HCT116 (cell line): ENCODE measurements at regions not wholly inside any gene's neighbourhood (a gene's known extent, or its start where the extent isn't known, plus 50 kb on each side); places are given as distances from the start of the nearest gene placed in this dataset.

Experiments
- ATAC-seq: fragments of 200-7000 bp; cut with Tn5 transposase; 2 replicates; pipeline ENCODE4 v1.9.1; 2020; ENCODE audit warnings: mild to moderate bottlenecking, moderate library complexity
- BruUV-seq: library from RNA; stranded (reverse); fragments of 400-500 nt; replicated peaks from 2 replicates; lab custom pipeline; 2021; lab: Mats Ljungman, UMichigan
- CTCF ChIA-PET: fragments of 300-600 bp; sonication (Branson Sonifier 250); formaldehyde crosslinking; loops from one replicate; lab custom pipeline; 2021; ENCODE audit warnings: antibody characterized with exemption; lab: Charles Lee
- POLR2A ChIA-PET: fragments of 300-600, 350-600 bp; sonication (Branson Sonifier 250); formaldehyde crosslinking; loops from one replicate; lab custom pipeline; 2021; ENCODE audit warnings: antibody characterized with exemption; lab: Charles Lee
- RAD21 ChIA-PET, 2 experiments: fragments of 300-600 bp; sonication (Branson Sonifier 250); formaldehyde crosslinking; loops; one replicate each; lab custom pipeline; 2023; ENCODE audit warnings: low total read pairs in 2 of 2; ENCODE audit not compliant: uncharacterized antibody in 2 of 2, unreplicated experiment in 2 of 2, low non-redundant PET in 1 of 2; lab: Charles Lee
- DNase-seq: peaks from one replicate; pipeline ENCODE4 v3.0.0-alpha.2; 2010; ENCODE audit warnings: low read depth, low spot score
- H2AFZ ChIP-seq: fragments of 200-600 bp; shearing (Covaris generic), sonication (generic); 2 replicates; pipeline ENCODE4 v1.6.1; 2017; ENCODE audit warnings: low read depth, mixed run types, mixed read lengths, antibody characterized with exemption, low read length; ENCODE audit not compliant: poor library complexity, severe bottlenecking
- H3K27ac ChIP-seq: 2 replicates; pipeline ENCODE4 v1.5.1; 2012; ENCODE audit warnings: low read depth, low read length
- H3K27me3 ChIP-seq: fragments of 200-600 bp; sonication (generic); 2 replicates; pipeline ENCODE4 v1.6.1; 2016; ENCODE audit warnings: mixed run types, low read length, mixed read lengths; ENCODE audit not compliant: insufficient read depth
- H3K36me3 ChIP-seq, 2 experiments: fragments of 200-500 bp in 1 of 2; fragments of 200-600 bp in 1 of 2; sonication (Bioruptor generic) in 1 of 2; sonication (generic) in 1 of 2; 2 replicates each; pipeline versions ENCODE4 v1.5.1 to v1.6.1; 2014 to 2016; ENCODE audit warnings: low read length in 2 of 2, inconsistent platforms in 1 of 2, mixed read lengths in 1 of 2, mixed run types in 1 of 2; ENCODE audit not compliant: insufficient read depth in 2 of 2, control insufficient read depth in 1 of 2
- H3K4me1 ChIP-seq, 2 experiments: fragments of 200-600 bp in 1 of 2; sonication (generic) in 1 of 2; 2 replicates each; pipeline versions ENCODE4 v1.5.1 to v1.6.1; 2012 to 2017; ENCODE audit warnings: low read length in 2 of 2, inconsistent platforms in 1 of 2, mild to moderate bottlenecking in 1 of 2, mixed read lengths in 1 of 2, mixed run types in 1 of 2, moderate library complexity in 1 of 2; ENCODE audit not compliant: insufficient read depth in 2 of 2, control insufficient read depth in 1 of 2
- H3K4me2 ChIP-seq: fragments of 200-600 bp; sonication (generic); 2 replicates; pipeline ENCODE4 v1.6.1; 2017; ENCODE audit warnings: mixed run types, low read length, mixed read lengths
- H3K4me3 ChIP-seq, 2 experiments: fragments of 200-600 bp in 1 of 2; sonication (generic) in 1 of 2; replicated peaks in 1 of 2; 2 replicates each; pipeline ENCODE4 v1.5.1; 2011 to 2016; ENCODE audit warnings: low read length in 2 of 2, control low read depth in 1 of 2, low read depth in 1 of 2, mild to moderate bottlenecking in 1 of 2, mixed read lengths in 1 of 2, mixed run types in 1 of 2
- H3K79me2 ChIP-seq: fragments of 200-600 bp; sonication (generic); 2 replicates; pipeline ENCODE4 v1.6.1; 2017; ENCODE audit warnings: mild to moderate bottlenecking, mixed run types, low read length, moderate library complexity, mixed read lengths; ENCODE audit not compliant: insufficient read depth
- H3K9ac ChIP-seq: fragments of 200-600 bp; sonication (generic); 2 replicates; pipeline ENCODE4 v1.6.1; 2016; ENCODE audit warnings: low read length, mixed read lengths
- H3K9me2 ChIP-seq: fragments of 200-600 bp; sonication (generic), shearing (Covaris generic); 2 replicates; pipeline ENCODE4 v1.6.1; 2017; ENCODE audit warnings: mixed run types, mild to moderate bottlenecking, moderate library complexity; ENCODE audit not compliant: insufficient read depth
- H3K9me3 ChIP-seq, 2 experiments: fragments of 200-500 bp in 1 of 2; fragments of 200-600 bp in 1 of 2; sonication (Bioruptor generic) in 1 of 2; sonication (generic) in 1 of 2; 2 replicates each; pipeline ENCODE4 v1.6.1; 2014 to 2017; ENCODE audit warnings: low read length in 2 of 2, mixed read lengths in 2 of 2, inconsistent platforms in 1 of 2, low read depth in 1 of 2, mild to moderate bottlenecking in 1 of 2, mixed run types in 1 of 2, moderate library complexity in 1 of 2; ENCODE audit not compliant: control insufficient read depth in 1 of 2, insufficient read depth in 1 of 2
- H4K20me1 ChIP-seq: fragments of 200-600 bp; sonication (generic), shearing (Covaris generic); 2 replicates; pipeline ENCODE4 v1.6.1; 2017; ENCODE audit warnings: mixed run types, mild to moderate bottlenecking, moderate library complexity; ENCODE audit not compliant: insufficient read depth
- CEBPB ChIP-seq: IDR thresholded peaks from 2 replicates; pipeline ENCODE4 v1.6.1; 2012; ENCODE audit warnings: low read depth
- EGR1 ChIP-seq: IDR thresholded peaks from 2 replicates; pipeline ENCODE4 v1.6.1; 2012; ENCODE audit warnings: low read depth
- EZH2 ChIP-seq: fragments of 200-600 bp; sonication (generic); IDR thresholded peaks from 2 replicates; pipeline ENCODE4 v1.6.1; 2017; ENCODE audit warnings: antibody characterized with exemption, mixed run types
- RAD21 ChIP-seq: IDR thresholded peaks from 2 replicates; pipeline ENCODE4 v1.6.1; 2012; ENCODE audit warnings: low read depth, mild to moderate bottlenecking
- YY1 ChIP-seq: IDR thresholded peaks from 2 replicates; pipeline ENCODE4 v1.6.1; 2011; ENCODE audit warnings: low read length, low read depth, moderate library complexity, mild to moderate bottlenecking; ENCODE audit not compliant: insufficient replicate concordance; ENCODE audit errors: extremely low read depth
- intact Hi-C: fragments of 100-400 bp; cut with micrococcal nuclease; formaldehyde crosslinking; loops from 2 replicates; pipeline ENCODE4 v1.10.0; 2022
- TF ChIP-seq, protein P1 (sequence below): IDR thresholded peaks from 2 replicates; pipeline ENCODE4 v1.6.1; 2012; ENCODE audit warnings: low read depth
- TF ChIP-seq, protein P2 (sequence below), 3 experiments: fragments of 200-600 bp in 1 of 3; sonication (generic) in 1 of 3; IDR thresholded peaks in 2 of 3; conservative IDR thresholded peaks in 1 of 3; 2 replicates each; pipeline ENCODE4 v1.5.1; 2012 to 2017; ENCODE audit warnings: low read depth in 2 of 3, low read length in 2 of 3, antibody characterized with exemption in 1 of 3, borderline replicate concordance in 1 of 3, control low read depth in 1 of 3, mild to moderate bottlenecking in 1 of 3, mixed read lengths in 1 of 3, mixed run types in 1 of 3, moderate library complexity in 1 of 3; ENCODE audit not compliant: insufficient read depth in 1 of 3
- TF ChIP-seq, protein P3 (sequence below): IDR thresholded peaks from 2 replicates; pipeline ENCODE4 v1.6.1; 2012
- TF ChIP-seq, protein P4 (sequence below): IDR thresholded peaks from 2 replicates; pipeline ENCODE4 v1.6.1; 2012

DNA sequence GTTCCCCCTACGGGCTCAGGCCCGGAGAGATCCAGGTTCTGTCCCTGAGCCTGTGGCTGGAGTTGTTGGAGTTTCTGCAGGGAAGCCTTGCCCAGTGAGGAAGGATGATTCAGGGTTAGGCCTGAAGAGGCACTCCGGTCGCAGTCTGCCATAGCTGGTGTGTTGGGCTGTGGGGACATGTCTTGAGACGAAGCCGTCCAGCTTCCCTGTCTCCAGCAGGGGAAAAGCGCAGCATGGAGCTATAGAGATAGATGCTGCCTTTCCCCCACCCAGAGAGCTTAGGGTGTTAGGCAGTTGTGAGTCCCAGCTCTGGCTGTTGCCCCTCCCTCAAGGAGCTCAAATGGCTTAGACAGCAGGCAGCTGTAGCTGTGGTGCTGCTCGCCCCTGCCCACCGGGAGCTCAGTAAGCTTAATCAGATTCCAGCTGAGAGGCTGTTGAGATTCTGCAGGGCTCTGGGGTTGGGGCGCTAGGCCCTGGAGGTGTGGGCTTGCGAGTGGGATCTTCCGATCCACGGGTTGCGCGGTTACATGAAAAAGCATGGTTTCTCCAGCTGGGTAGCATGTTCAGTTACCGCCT, 103.9 kb downstream of the PMAIP1 start:
- RAD21 ChIA-PET = no interaction called here

More for the DNA sequence above, 103.9 kb downstream of the PMAIP1 start:
- DNase-seq (no peak), ATAC-seq (no peak)
- ChIA-PET CTCF (no interaction called here), POLR2A (no interaction called here)
- H3K4me3 ChIP-seq = no peak overlapping the region
- H3K9me3 ChIP-seq = no peaks in the 10 kb centered on the region
- BruUV-seq = no TSS peak
- H3K27ac ChIP-seq = no peak overlapping the region
- no peaks in the 10 kb centered on the region for H3K27me3 ChIP-seq
- H2AFZ ChIP-seq = no peak overlapping the region
- H3K79me2 ChIP-seq = no peaks in the 10 kb centered on the region
- H3K36me3 ChIP-seq = no peaks in the 10 kb centered on the region
- intact Hi-C loops = no loop called here
- H4K20me1 ChIP-seq = no peaks in the 10 kb centered on the region
- no peak overlapping the region for H3K9ac ChIP-seq
- TF ChIP-seq EZH2 (no peak), YY1 (no peak), EGR1 (no peak), RAD21 (no peak), CEBPB (no peak)
- TF ChIP-seq, protein P1, sequence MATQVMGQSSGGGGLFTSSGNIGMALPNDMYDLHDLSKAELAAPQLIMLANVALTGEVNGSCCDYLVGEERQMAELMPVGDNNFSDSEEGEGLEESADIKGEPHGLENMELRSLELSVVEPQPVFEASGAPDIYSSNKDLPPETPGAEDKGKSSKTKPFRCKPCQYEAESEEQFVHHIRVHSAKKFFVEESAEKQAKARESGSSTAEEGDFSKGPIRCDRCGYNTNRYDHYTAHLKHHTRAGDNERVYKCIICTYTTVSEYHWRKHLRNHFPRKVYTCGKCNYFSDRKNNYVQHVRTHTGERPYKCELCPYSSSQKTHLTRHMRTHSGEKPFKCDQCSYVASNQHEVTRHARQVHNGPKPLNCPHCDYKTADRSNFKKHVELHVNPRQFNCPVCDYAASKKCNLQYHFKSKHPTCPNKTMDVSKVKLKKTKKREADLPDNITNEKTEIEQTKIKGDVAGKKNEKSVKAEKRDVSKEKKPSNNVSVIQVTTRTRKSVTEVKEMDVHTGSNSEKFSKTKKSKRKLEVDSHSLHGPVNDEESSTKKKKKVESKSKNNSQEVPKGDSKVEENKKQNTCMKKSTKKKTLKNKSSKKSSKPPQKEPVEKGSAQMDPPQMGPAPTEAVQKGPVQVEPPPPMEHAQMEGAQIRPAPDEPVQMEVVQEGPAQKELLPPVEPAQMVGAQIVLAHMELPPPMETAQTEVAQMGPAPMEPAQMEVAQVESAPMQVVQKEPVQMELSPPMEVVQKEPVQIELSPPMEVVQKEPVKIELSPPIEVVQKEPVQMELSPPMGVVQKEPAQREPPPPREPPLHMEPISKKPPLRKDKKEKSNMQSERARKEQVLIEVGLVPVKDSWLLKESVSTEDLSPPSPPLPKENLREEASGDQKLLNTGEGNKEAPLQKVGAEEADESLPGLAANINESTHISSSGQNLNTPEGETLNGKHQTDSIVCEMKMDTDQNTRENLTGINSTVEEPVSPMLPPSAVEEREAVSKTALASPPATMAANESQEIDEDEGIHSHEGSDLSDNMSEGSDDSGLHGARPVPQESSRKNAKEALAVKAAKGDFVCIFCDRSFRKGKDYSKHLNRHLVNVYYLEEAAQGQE = no peak
- TF ChIP-seq, protein P2, sequence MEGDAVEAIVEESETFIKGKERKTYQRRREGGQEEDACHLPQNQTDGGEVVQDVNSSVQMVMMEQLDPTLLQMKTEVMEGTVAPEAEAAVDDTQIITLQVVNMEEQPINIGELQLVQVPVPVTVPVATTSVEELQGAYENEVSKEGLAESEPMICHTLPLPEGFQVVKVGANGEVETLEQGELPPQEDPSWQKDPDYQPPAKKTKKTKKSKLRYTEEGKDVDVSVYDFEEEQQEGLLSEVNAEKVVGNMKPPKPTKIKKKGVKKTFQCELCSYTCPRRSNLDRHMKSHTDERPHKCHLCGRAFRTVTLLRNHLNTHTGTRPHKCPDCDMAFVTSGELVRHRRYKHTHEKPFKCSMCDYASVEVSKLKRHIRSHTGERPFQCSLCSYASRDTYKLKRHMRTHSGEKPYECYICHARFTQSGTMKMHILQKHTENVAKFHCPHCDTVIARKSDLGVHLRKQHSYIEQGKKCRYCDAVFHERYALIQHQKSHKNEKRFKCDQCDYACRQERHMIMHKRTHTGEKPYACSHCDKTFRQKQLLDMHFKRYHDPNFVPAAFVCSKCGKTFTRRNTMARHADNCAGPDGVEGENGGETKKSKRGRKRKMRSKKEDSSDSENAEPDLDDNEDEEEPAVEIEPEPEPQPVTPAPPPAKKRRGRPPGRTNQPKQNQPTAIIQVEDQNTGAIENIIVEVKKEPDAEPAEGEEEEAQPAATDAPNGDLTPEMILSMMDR (IDR thresholded peaks at IDR 0.05 in 2 of 3, conservative IDR thresholded peaks at IDR 0.05 in 1 of 3; ENCODE audit: borderline replicate concordance in 1 of 3, insufficient read depth in 1 of 3, low read depth in 2 of 3, low read length in 2 of 3) = no peak
- TF ChIP-seq, protein P3, sequence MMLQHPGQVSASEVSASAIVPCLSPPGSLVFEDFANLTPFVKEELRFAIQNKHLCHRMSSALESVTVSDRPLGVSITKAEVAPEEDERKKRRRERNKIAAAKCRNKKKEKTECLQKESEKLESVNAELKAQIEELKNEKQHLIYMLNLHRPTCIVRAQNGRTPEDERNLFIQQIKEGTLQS = no peak
- TF ChIP-seq, protein P4, sequence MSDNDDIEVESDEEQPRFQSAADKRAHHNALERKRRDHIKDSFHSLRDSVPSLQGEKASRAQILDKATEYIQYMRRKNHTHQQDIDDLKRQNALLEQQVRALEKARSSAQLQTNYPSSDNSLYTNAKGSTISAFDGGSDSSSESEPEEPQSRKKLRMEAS = no peak
- H3K4me2 ChIP-seq = no peak overlapping the region
- no peaks in the 10 kb centered on the region for H3K9me2 ChIP-seq
- H3K4me1 ChIP-seq = no peaks in the 10 kb centered on the region
